Globus pallidus (tissue), 1 donor: ENCODE measurements at regions not wholly inside any gene's neighbourhood (a gene's known extent, or its start where the extent isn't known, plus 50 kb on each side); places are given as distances from the start of the nearest gene placed in this dataset.

Experiments used
- DNase-seq: peaks from one replicate; pipeline ENCODE4 v3.0.0-alpha.2; 2015; ENCODE audit warnings: low spot score

DNA sequence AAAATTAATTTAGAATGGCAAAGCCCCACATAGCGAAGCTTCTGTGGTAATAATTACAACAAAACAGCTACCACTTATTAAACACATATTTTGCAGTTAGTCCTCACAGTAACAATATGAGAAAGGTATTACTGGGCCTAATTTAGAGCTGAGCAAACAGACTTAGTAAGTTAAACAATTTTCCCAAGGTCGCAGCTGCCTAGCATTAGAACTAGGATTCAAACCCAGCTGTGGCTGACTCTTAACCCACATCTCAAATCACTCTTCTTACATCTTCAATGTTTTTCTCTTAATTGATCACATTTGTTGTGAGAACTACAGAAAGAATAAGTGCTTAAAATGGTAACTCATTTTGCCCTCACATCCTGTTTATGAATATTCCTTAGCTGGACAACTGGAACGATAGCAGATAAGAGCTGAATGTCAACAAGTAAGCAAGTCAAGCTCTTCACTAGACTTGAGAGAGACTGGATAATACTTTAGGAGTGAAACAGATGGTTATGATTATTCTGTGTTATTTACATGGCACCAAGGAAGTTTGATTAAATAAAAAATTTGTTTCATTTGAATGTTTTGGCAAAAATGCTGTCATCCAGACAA is 59.4 kb upstream of the TMEM17 start:
- no peak for DNase-seq

DNA sequence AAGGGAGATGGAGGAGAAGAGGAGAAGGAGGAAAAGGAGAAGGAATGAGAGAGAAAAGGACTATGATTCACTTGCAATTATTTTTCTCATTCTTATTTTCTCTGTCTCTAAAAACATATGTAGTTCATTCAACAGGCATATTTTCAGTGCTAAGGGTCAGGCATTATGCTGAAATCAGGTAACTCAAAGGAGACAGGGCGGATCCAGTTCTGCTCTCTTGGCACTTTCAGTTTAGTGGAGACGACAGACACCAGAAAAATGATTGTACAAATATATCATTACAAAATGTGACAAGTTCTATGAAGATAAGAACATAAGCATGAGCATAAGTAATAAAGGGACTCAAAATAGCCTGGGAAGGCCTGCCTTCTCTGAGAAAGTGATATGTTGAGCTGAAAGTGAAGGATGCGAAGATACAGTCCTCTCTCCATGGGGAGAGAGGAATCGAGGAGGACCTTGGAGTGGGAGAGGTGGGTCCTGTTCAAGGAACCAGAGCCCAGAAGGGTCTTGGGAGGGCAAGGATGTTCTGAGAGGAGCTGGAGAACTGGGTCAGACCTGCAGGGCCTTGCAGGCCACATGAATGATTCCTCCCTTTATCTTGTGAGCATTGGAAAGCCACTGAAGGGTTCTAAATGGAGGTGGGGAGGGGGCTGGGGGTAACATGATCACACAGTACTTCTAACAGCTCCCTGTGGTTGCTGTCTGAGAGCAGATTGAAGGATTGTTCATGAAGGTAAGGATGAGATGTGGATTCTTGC is 58.6 kb upstream of the TMEM17 start:
- no peak for DNase-seq

DNA sequence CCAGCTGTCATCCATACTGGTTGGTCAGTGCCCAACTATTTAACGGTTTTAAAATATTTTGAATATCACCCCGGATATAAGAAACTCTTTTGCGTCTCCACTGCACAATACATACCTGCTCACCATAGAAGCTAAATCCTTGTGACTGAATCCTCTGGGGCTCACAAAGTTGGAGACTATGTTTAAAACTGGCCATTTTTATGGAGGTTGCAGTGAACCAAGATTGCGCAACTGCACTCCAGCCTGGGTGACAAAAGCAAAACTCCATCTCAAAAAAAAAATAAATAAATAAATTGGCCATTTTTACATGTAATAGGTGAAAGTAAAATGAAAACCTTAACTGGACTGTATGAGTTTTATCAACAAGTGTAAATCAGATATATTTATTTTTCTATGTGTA is 55.6 kb upstream of the TMEM17 start:
- DNase-seq = no peak

DNA sequence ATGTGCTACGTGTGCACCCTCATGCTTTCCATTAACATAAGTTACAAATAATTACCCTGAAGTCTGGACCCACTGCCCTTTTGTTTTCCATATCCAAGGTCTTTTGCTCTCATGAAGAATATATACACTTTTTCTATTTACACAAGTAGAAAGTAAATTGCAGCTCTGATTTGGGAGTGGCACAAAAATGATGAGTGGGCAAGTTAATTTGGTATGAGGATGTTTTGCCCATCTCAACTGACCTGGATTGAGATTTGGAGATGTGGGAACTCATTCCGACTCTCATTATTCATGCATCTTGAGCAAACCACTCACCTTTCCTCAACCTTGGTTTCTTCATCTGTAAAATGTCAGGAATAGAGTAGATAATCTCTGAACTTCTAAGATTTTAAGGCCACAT is 53.6 kb upstream of the TMEM17 start:
- DNase-seq = no peak

DNA sequence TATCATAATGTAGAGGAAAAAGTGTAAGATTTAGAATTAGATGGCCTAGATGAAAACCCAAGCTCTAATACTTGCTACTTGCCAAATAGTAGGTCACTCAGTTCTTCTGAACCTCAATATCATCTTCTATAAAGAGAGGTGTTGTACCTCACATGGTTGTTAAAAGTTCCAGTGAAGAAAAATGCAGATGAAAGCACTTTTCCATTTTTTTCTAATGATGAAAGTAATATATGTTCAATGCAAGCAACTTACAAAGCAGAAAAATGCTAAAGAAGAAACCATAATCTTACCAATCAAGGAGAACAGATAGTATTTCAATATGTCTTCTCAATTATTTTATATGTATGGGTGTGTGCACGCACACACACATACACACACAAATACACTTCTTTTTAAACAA is 52.7 kb upstream of the TMEM17 start:
- DNase-seq = no peak

DNA sequence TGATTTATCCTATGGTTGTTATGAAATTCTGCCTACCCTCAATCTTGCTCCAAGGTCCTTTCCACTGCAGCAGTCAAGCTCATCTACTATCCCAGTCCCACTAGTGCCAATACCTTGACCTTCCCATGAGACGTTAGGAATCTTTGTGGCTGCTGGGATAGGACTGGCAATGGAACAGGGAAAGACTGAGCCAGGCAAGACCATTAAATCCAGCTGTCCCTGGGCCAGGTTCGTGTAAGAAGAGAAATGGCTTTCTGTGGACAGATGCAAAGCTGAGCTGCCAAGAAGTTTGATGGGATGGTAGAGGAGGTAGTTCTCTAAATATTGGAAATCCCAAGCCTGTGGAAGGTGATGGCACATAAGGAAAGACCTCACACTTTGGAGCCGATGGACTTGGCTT is 50.1 kb upstream of the TMEM17 start:
- no peak for DNase-seq
